Activated CD4-positive, alpha-beta T cell treated with anti-CD3 and anti-CD28 coated beads, Interleukin-2, amount 50 U/mL, for 24 hours (primary cell): ENCODE measurements at regions not wholly inside any gene's neighbourhood (a gene's known extent, or its start where the extent isn't known, plus 50 kb on each side); places are given as distances from the start of the nearest gene placed in this dataset.
"Not testable (repeated sequence)": the region's sequence is repeated elsewhere in the genome, so short reads cannot be mapped to it uniquely, and the experiment has no call there.

ENCODE experiments used
- DNase-seq, 2 donors: peaks; one replicate each; pipeline ENCODE4 v3.0.0-alpha.2; 2020; ENCODE audit warnings: low read depth in 1 of 2, low spot score in 1 of 2

DNA sequence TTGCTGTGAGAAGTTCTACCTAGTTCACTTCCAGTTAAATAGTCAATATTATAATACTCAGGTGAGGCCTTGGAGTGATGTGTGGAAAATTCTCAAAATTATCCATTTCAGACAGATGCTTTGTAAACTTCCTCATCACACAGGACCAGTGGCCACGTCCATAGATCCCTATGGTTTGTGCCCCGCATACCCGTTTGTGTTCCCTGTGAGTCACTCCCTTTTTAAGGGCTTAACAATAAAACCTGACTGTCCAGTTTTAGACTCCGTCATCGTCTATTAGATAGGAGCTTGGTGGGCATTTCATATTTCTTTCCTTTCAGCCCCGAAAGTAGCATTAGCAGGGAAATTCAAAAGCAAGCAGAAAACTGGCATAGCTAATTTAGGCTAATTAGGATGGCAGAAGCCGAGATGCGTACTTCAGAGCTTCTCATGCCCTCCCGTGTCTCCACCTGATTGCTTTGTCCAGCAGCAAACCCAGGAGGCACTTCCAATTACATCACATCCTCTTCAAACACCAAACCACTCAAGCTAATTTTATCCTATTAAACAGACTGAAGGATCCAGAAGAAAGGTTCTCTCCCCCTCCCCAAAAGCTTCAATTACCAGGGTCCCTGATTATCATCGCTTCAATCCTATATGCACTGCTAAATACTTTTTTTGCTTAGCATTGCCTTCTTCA is 186.6 kb upstream of the OTX2 start:
- DNase-seq = no peak

DNA sequence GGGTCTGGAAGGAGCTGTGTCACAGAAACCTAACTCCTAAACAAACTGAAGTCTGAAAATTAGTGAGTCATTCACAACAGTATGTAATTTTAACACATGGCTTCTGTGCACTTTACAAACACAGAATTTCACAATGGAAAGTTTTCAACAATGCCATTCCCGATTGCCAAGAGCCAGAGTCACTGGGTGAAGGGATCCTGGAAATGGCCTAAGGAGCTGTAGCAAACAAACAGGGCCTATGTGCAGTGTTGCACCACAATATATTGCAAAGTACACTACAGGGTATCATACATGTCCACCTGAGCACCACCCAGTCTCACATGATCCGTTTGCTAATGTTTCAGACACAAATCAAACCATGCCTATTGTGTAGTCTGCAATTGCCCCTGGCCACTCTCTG is 184.7 kb upstream of the OTX2 start:
- no peak for DNase-seq

DNA sequence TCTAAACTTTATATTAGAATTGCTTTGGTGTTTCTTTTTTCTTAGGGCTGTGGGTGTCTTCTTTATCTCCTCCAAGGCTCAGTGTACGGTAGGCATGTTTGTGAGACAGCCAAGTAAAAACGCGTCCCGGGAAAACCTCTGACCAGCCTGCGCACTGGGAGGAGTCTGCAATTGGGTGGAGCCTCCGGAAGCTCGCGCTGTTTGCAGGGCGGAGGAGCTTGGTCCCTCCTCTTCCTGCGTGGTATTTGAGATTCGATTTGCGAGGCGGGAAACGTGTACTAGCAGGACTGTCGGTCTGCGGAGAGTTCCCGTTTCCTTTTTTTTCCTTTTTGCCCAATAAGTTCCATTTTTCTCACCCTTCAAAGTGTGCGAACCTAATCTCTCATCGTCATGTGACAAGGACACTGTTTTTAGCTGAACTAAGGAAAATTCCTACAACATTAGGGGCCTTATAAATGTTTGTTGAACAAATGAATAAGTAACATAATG is 182.1 kb upstream of the OTX2 start:
- DNase-seq = no peak

GRCh38 chr14:56990991-56991627 is 180.8 kb upstream of the OTX2 start:
- not testable (repeated sequence) for DNase-seq

- DNase-seq = no peak
Measured at GRCh38 chr14:56989359-56989758, 179.1 kb upstream of the OTX2 start.

DNA sequence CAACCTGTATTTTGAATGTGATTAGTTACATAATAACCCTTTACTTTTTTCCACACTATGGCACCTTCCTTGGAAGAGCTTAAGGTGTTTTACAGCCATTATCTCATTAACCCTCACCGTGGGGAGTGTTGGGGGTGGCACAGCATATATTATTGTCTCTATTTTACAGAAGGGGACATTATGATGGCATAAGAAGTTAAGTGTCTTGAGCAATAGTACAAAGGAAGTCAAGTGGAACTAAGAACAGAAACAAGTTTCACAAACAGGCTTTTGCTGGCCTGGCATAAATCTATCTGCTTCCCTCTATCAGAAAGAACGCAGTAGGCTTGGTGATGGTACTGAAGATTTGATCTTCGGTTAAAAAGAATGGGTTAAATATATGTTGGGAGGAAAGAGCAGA is 169.7 kb upstream of the OTX2 start:
- DNase-seq = no peak

DNA sequence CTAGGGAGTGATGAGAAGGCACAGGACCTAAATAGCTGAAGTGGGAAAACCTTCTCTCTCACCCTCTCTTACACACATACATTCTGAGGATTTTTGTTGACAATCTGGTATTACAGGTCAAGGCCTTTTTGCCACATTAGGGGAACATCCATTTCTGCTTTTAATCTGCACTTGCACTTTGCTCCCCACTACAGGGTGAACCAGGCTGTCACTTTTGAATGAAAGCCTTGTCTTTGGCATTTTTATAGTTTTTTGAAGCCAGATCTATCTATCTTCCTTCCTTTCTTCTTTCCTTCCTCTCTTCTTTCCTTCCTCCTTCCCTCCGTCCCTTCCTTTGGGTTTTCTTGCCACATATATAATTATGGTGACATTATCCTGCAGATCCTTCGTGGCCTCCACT is 165.9 kb upstream of the OTX2 start:
- DNase-seq = no peak

- DNase-seq = no peak
Measured at GRCh38 chr14:56975521-56975920, 165.2 kb upstream of the OTX2 start.

- DNase-seq = no peak
Measured at GRCh38 chr14:56972948-56973347, 162.7 kb upstream of the OTX2 start.

DNA sequence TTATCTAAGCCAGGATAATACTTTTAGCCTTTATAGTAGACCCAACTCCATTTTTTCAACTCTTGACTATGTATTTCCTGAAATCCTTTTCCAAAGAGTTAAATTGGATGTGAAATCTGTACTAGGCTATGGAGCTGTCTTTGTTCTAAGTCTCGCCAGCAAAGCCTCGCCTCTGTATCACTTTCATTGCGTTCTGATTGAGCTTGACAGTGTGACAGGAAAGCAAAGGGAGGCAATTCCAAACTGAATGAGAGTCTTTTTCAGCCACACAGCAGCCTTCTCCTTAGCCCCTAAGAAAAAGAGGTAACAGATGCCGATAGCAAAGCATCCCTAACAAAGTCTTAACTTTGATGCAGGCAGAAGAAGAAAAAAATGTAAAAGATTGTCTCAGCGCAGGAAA is 154.6 kb upstream of the OTX2 start:
- no peak for DNase-seq

DNA sequence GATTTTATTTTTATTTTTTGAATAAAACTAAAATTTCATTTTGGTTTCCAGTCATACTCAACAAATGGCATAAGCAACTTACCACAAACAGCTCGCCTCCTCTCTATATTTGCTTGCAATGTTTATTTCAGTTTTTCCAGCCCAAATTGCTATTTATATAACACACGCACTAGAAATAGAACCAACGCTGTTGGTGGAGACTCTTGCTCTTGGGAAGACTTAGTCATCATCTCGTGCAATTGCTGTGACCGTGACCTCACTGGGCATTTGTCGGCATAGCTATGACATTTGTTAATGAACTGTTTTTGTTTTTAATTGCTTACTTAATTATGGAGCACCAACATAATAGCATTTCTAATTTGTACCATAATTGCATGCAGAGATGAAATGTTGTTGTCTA is 153.1 kb upstream of the OTX2 start:
- DNase-seq = no peak

GRCh38 chr14:56962444-56963080 is 152.3 kb upstream of the OTX2 start:
- no peak for DNase-seq

GRCh38 chr14:56959869-56960268 is 149.6 kb upstream of the OTX2 start:
- no peak for DNase-seq

- no peak for DNase-seq
Measured at GRCh38 chr14:56959121-56959520, 148.8 kb upstream of the OTX2 start.

- no peak for DNase-seq
Measured at GRCh38 chr14:56956182-56956581, 145.9 kb upstream of the OTX2 start.

- DNase-seq = no peak
Measured at GRCh38 chr14:56955745-56956144, 145.5 kb upstream of the OTX2 start.

- no peak for DNase-seq
Measured at GRCh38 chr14:56953884-56954283, 143.6 kb upstream of the OTX2 start.

DNA sequence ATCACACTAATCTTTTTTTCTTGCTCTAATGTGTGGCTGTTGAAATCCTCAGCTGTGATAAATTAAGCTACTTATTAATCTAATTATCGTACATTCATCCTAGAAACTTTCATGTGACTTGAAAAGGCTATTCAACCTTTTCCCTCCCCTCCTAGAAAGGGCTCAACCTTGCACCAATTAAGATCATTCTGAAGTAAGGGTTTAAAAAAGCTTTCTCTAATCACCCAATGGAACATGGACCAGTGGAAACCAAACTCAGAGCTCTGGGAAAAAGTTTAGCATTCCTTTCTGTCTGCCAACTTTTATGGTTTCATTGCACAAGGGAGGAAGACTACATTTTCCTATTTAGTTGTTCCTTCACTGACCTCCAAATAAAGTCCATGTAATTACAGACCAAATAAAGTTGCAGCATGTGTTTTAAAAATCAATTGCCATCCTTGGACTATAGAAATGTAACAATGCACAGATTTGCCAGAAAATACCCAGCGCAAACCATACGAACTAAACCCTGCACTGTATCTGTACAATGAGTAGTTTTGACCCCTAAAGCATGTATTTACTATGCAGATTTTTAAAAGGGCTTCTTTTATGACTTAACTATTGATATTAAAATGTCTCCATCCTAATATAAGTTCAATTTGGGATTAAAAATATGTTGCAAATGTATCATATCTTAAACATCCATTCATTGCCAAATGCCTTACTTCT is 142.6 kb upstream of the OTX2 start:
- no peak for DNase-seq

DNA sequence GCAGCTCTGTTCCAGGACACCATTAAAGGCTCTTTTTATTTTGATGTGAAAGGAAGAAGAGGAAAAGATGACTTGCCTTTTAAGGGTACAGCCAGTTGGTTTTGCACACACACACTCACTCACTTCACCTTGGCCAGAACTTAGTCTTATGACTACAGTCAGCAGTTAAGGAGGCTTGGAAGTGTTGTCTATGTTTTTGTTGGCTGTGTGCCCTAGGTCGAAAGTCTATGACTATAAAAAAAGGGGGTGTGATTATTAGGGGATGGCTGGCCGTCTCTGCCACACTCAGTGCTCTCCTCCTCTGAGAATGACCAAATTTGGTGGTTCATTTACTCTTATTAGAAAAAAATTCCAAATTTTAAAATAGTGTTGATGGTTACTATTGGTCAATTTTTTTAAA is 139.5 kb upstream of the OTX2 start:
- no peak for DNase-seq

- DNase-seq = no peak
Measured at GRCh38 chr14:56945291-56945690, 135.0 kb upstream of the OTX2 start.

- DNase-seq = no peak
Measured at GRCh38 chr14:56944397-56944796, 134.1 kb upstream of the OTX2 start.

- no peak for DNase-seq
Measured at GRCh38 chr14:56933446-56933845, 123.2 kb upstream of the OTX2 start.
